NCI-H748 (cell line): ENCODE measurements at regions not wholly inside any gene's neighbourhood (a gene's known extent, or its start where the extent isn't known, plus 50 kb on each side); places are given as distances from the start of the nearest gene placed in this dataset.

Experiments used
- DNase-seq: peaks from one replicate; lab custom pipeline; 2025; ENCODE audit not compliant: unreplicated experiment; lab: John Stamatoyannopoulos, UW

GRCh38 chr17:36661047-36661666, 59.8 kb downstream of the MRM1 start:
- DNase-seq, result peak; percentile 90

- DNase-seq, result no peak
Observed at GRCh38 chr17:36661688-36662087, 60.3 kb downstream of the MRM1 start.

GRCh38 chr17:36665417-36665816, 64.0 kb downstream of the MRM1 start:
- no peak for DNase-seq

GRCh38 chr17:36667922-36668321, 66.5 kb downstream of the MRM1 start:
- no peak for DNase-seq

GRCh38 chr17:36668824-36669223, 67.4 kb downstream of the MRM1 start:
- DNase-seq, result no peak

GRCh38 chr17:36671144-36671543, 69.8 kb downstream of the MRM1 start:
- no peak for DNase-seq

GRCh38 chr17:36672403-36672918, 71.1 kb downstream of the MRM1 start:
- DNase-seq, result no peak

GRCh38 chr17:36673068-36673467, 71.7 kb downstream of the MRM1 start:
- no peak for DNase-seq

- DNase-seq, result no peak
Observed at GRCh38 chr17:36673637-36674277, 72.4 kb downstream of the MRM1 start.

GRCh38 chr17:36674278-36674650, 72.9 kb downstream of the MRM1 start:
- DNase-seq, result no peak

GRCh38 chr17:36675250-36675649, 73.9 kb downstream of the MRM1 start:
- no peak for DNase-seq

GRCh38 chr17:36675786-36676185, 74.4 kb downstream of the MRM1 start:
- DNase-seq, result no peak

- no peak for DNase-seq
Observed at GRCh38 chr17:36679815-36680467, 78.6 kb downstream of the MRM1 start.

GRCh38 chr17:36680701-36681202, 79.4 kb downstream of the MRM1 start:
- DNase-seq, result no peak

GRCh38 chr17:36682773-36683172, 81.4 kb downstream of the MRM1 start:
- no peak for DNase-seq

- DNase-seq, result no peak
Observed at GRCh38 chr17:36683387-36683786, 82.0 kb downstream of the MRM1 start.

GRCh38 chr17:36684134-36684533, 82.8 kb downstream of the MRM1 start:
- DNase-seq, result no peak

GRCh38 chr17:36686123-36686669, 84.8 kb downstream of the MRM1 start:
- no peak for DNase-seq

- no peak for DNase-seq
Observed at GRCh38 chr17:36687736-36688135, 86.4 kb downstream of the MRM1 start.

- DNase-seq, result no peak
Observed at GRCh38 chr17:36689089-36689667, 87.8 kb downstream of the MRM1 start.

- no peak for DNase-seq
Observed at GRCh38 chr17:36690190-36690589, 88.8 kb downstream of the MRM1 start.
